OCI-LY3 (cell line): ENCODE measurements at regions not wholly inside any gene's neighbourhood (a gene's known extent, or its start where the extent isn't known, plus 50 kb on each side); places are given as distances from the start of the nearest gene placed in this dataset.

ENCODE experiments used
- EZH2phosphoT487 ChIP-seq: fragments of 200-600 bp; shearing (Covaris generic); IDR thresholded peaks from 2 replicates; pipeline ENCODE4 v1.6.1; 2018; ENCODE audit warnings: antibody characterized with exemption, mixed run types, low read depth
- TF ChIP-seq, protein P1 (sequence below): fragments of 200-600, 300-600 bp; sonication (generic); IDR thresholded peaks from 2 replicates; pipeline ENCODE4 v1.5.1; 2014; ENCODE audit warnings: antibody characterized with exemption, low read length, low read depth

DNA sequence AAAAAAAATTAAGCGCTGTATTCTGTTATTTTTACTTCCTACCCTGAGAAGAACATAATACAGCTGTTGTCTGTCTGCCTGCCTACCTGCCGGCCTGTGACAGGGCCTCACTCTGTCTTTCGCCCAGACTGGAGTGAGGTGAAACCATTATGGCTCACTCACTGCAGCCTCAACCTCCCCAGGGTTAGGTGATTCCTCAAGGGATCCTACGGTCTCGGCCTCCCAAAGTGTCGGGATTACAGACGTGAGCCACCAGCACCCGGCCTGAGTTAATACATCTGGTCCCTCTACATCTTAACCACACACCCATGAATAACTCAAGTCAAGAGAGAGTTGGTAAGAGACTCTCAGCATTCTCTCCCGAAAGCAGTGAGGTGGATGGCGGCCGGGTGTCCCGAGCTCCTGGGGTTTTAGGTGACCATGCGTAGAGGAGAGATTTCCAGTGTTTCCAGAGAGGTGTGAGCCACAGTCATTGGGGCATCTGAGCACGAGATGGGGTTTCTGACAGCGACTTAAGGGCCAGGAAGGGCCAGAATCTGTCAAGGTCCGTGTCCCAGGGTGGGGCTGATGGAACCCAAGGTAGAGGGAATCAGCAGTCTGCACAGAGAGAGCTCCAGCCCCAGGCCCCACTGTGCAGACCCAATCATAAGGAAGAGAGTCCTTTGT, 1954.4 kb upstream of the DEFB115 start:
- TF ChIP-seq, protein P1, sequence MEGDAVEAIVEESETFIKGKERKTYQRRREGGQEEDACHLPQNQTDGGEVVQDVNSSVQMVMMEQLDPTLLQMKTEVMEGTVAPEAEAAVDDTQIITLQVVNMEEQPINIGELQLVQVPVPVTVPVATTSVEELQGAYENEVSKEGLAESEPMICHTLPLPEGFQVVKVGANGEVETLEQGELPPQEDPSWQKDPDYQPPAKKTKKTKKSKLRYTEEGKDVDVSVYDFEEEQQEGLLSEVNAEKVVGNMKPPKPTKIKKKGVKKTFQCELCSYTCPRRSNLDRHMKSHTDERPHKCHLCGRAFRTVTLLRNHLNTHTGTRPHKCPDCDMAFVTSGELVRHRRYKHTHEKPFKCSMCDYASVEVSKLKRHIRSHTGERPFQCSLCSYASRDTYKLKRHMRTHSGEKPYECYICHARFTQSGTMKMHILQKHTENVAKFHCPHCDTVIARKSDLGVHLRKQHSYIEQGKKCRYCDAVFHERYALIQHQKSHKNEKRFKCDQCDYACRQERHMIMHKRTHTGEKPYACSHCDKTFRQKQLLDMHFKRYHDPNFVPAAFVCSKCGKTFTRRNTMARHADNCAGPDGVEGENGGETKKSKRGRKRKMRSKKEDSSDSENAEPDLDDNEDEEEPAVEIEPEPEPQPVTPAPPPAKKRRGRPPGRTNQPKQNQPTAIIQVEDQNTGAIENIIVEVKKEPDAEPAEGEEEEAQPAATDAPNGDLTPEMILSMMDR, result no peak
- no peak for TF ChIP-seq EZH2phosphoT487
